Spleen (tissue), 11 donors: ENCODE measurements at regions not wholly inside any gene's neighbourhood (a gene's known extent, or its start where the extent isn't known, plus 50 kb on each side); places are given as distances from the start of the nearest gene placed in this dataset.

Experiments used
- DNase-seq: peaks from one replicate; pipeline ENCODE4 v3.0.0-alpha.2; 2020
- H3K27ac ChIP-seq, 8 donors: fragments of 200-600 bp; sonication (generic) in 7 of 8; 1 replicate in 4 of 8; 2 replicates in 4 of 8; pipeline versions ENCODE4 v1.5.0 to v1.8.0; 2016 to 2021; ENCODE audit warnings: inconsistent platforms in 4 of 8, mild to moderate bottlenecking in 4 of 8, moderate library complexity in 1 of 8
- H3K27me3 ChIP-seq, 7 donors: fragments of 200-600 bp; sonication (generic) in 6 of 7; replicated peaks in 1 of 7; 1 replicate in 4 of 7; 2 replicates in 3 of 7; pipeline versions ENCODE4 v1.5.0 to v1.8.0; 2016 to 2021; ENCODE audit warnings: inconsistent platforms in 3 of 7, mild to moderate bottlenecking in 1 of 7
- H3K36me3 ChIP-seq, 6 donors: fragments of 200-600 bp; sonication (generic) in 5 of 6; 1 replicate in 4 of 6; 2 replicates in 2 of 6; pipeline versions ENCODE4 v1.5.0 to v1.8.0; 2016 to 2021; ENCODE audit warnings: inconsistent platforms in 2 of 6
- H3K4me1 ChIP-seq, 6 donors: fragments of 200-600 bp; sonication (generic) in 5 of 6; 1 replicate in 3 of 6; 2 replicates in 3 of 6; pipeline versions ENCODE4 v1.5.0 to v1.8.0; 2016 to 2021; ENCODE audit warnings: inconsistent platforms in 3 of 6
- H3K4me3 ChIP-seq, 8 donors: fragments of 200-600 bp; sonication (generic) in 7 of 8; 1 replicate in 4 of 8; 2 replicates in 4 of 8; pipeline versions ENCODE4 v1.5.0 to v1.8.0; 2016 to 2021; ENCODE audit warnings: inconsistent platforms in 4 of 8, mild to moderate bottlenecking in 4 of 8, moderate library complexity in 2 of 8
- H3K9me3 ChIP-seq, 8 donors: fragments of 200-600 bp; sonication (generic) in 7 of 8; 1 replicate in 4 of 8; 2 replicates in 4 of 8; pipeline versions ENCODE4 v1.5.0 to v1.8.0; 2016 to 2021; ENCODE audit warnings: inconsistent platforms in 4 of 8
- CTCF ChIP-seq, 11 experiments: fragments of 200-600 bp in 7 of 11; fragments of 450-650 bp in 4 of 11; sonication (generic) in 4 of 11; IDR thresholded peaks in 8 of 11; conservative IDR thresholded peaks in 3 of 11; 1 replicate in 7 of 11; 2 replicates in 4 of 11; pipeline versions ENCODE4 v1.4.0 to v1.8.0; 2016 to 2021; ENCODE audit warnings: antibody characterized with exemption in 11 of 11, inconsistent platforms in 4 of 11, mild to moderate bottlenecking in 1 of 11
- POLR2A ChIP-seq, 3 donors: fragments of 450-650 bp; IDR thresholded peaks; one replicate each; pipeline ENCODE4 v1.5.1; 2017; ENCODE audit warnings: antibody characterized with exemption in 3 of 3, mild to moderate bottlenecking in 1 of 3
- POLR2AphosphoS5 ChIP-seq, 3 donors: sonication (generic); formaldehyde crosslinking; IDR thresholded peaks; one replicate each; pipeline ENCODE4 v1.5.1; 2017; ENCODE audit warnings: antibody characterized with exemption in 3 of 3
- WGBS, 5 donors: extraction: QIAGEN DNeasy Blood & Tissue Kit in 3 of 5; methylation state at CpG; one replicate each; pipeline versions ENCODE4 v1.1.5 to v1.1.7; 2013 to 2018; 5-methylcytosine and 5-hydroxymethylcytosine counted together
- intact Hi-C: fragments of 100-400 bp; cut with DNase I; formaldehyde crosslinking; loops from one replicate; pipeline ENCODE4 v1.15.0; 2023; ENCODE audit warnings: low total_unique reads
- donor health status: healthy with polysubstance abuse.
- donor health status: DM: no; HTN: no; CAD: no; lungs with moderate emphysema.
- donor health status: DM: no; HTN: no; CAD: no.
- donor health status: Bipolar disorder and iron deficiency.
- donor health status: healthy.
- donor health status: DM: no; HTN: no; CAD: no.
- donor health status: DM: yes; HTN: yes; CAD: no.

GRCh38 chr9:108389056-108389455 lies 466.7 kb downstream of the ACTL7B start:
- 68 to 80% (median 74%) methylated on average over 1 of the region's 1 CpG for WGBS, 5 donors
- H3K9me3 ChIP-seq = peaks cover 0 to 7% (median 0%) of the 10 kb centered on the region in 8 donors
- no peaks in the 10 kb centered on the region for H3K27me3 ChIP-seq
- TF ChIP-seq CTCF (IDR thresholded peaks at IDR 0.05 in 8 of 11, conservative IDR thresholded peaks at IDR 0.05 in 3 of 11) = no peak
- TF ChIP-seq POLR2AphosphoS5 (IDR thresholded peaks at IDR 0.05) = no peak
- TF ChIP-seq POLR2A (IDR thresholded peaks at IDR 0.05) = no peak
- no peak overlapping the region for H3K4me3 ChIP-seq
- H3K4me1 ChIP-seq = no peaks in the 10 kb centered on the region
- intact Hi-C loops = no loop called here
- no peaks in the 10 kb centered on the region for H3K36me3 ChIP-seq
- no peak overlapping the region for H3K27ac ChIP-seq
- no peak for DNase-seq

GRCh38 chr9:108386859-108387384 lies 468.9 kb downstream of the ACTL7B start:
- no peak for TF ChIP-seq POLR2AphosphoS5 (IDR thresholded peaks at IDR 0.05)
- TF ChIP-seq POLR2A (IDR thresholded peaks at IDR 0.05) = no peak
- TF ChIP-seq CTCF (IDR thresholded peaks at IDR 0.05 in 8 of 11, conservative IDR thresholded peaks at IDR 0.05 in 3 of 11) = no peak
- WGBS, 5 donors = 58 to 82% (median 74%) methylated on average over 1 of the region's 1 CpG
- no peaks in the 10 kb centered on the region for H3K9me3 ChIP-seq
- H3K36me3 ChIP-seq = no peaks in the 10 kb centered on the region
- DNase-seq = no peak
- H3K4me3 ChIP-seq = no peak overlapping the region
- no peaks in the 10 kb centered on the region for H3K27me3 ChIP-seq
- intact Hi-C loops = no loop called here
- no peaks in the 10 kb centered on the region for H3K4me1 ChIP-seq
- no peak overlapping the region for H3K27ac ChIP-seq

GRCh38 chr9:108386032-108386431 lies 469.8 kb downstream of the ACTL7B start:
- no peaks in the 10 kb centered on the region for H3K36me3 ChIP-seq
- WGBS, 5 donors = 71 to 88% (median 84%) methylated on average over 2 of the region's 2 CpGs
- no peaks in the 10 kb centered on the region for H3K4me1 ChIP-seq
- no peak for DNase-seq
- no peaks in the 10 kb centered on the region for H3K27me3 ChIP-seq
- intact Hi-C loops = no loop called here
- no peaks in the 10 kb centered on the region for H3K9me3 ChIP-seq
- H3K27ac ChIP-seq = no peak overlapping the region
- H3K4me3 ChIP-seq = no peak overlapping the region
- TF ChIP-seq CTCF (IDR thresholded peaks at IDR 0.05 in 8 of 11, conservative IDR thresholded peaks at IDR 0.05 in 3 of 11) (no peak), POLR2AphosphoS5 (IDR thresholded peaks at IDR 0.05) (no peak), POLR2A (IDR thresholded peaks at IDR 0.05) (no peak)

GRCh38 chr9:108383796-108384195 lies 472.0 kb downstream of the ACTL7B start:
- DNase-seq = no peak
- 67 to 90% (median 83%) methylated on average over 1 of the region's 1 CpG for WGBS, 5 donors
- Histone ChIP-seq H3K27ac (no peak overlapping the region), H3K36me3 (no peaks in the 10 kb centered on the region), H3K4me1 (no peaks in the 10 kb centered on the region), H3K27me3 (no peaks in the 10 kb centered on the region), H3K4me3 (no peak overlapping the region), H3K9me3 (no peaks in the 10 kb centered on the region)
- intact Hi-C loops = no loop called here
- TF ChIP-seq POLR2A (IDR thresholded peaks at IDR 0.05) (no peak), CTCF (IDR thresholded peaks at IDR 0.05 in 8 of 11, conservative IDR thresholded peaks at IDR 0.05 in 3 of 11) (no peak), POLR2AphosphoS5 (IDR thresholded peaks at IDR 0.05) (no peak)
